Kidney epithelial cell (primary cell): ENCODE measurements at regions not wholly inside any gene's neighbourhood (a gene's known extent, or its start where the extent isn't known, plus 50 kb on each side); places are given as distances from the start of the nearest gene placed in this dataset.

Experiments used
- DNase-seq: peaks from one replicate; pipeline ENCODE4 v3.0.0-alpha.2; 2010; ENCODE audit warnings: low read depth
- H3K27me3 ChIP-seq: 2 replicates; pipeline ENCODE4 v1.6.0; 2011; ENCODE audit warnings: low read length; ENCODE audit not compliant: control insufficient read depth, insufficient read depth
- H3K36me3 ChIP-seq: 2 replicates; pipeline ENCODE4 v1.5.1; 2011; ENCODE audit warnings: low read length; ENCODE audit not compliant: control insufficient read depth, insufficient read depth
- H3K4me3 ChIP-seq: 2 replicates; pipeline ENCODE4 v1.5.1; 2011; ENCODE audit warnings: low read depth, mild to moderate bottlenecking, control low read depth, low read length
- CTCF ChIP-seq: IDR thresholded peaks from 2 replicates; pipeline ENCODE4 v1.5.1; 2011; ENCODE audit warnings: mild to moderate bottlenecking, moderate library complexity, low read length, control low read depth, inconsistent platforms; ENCODE audit not compliant: insufficient read depth, poor library complexity, severe bottlenecking

GRCh38 chr10:111539246-111539645 is 462.4 kb downstream of the ADRA2A start:
- Histone ChIP-seq H3K4me3 (no peak overlapping the region), H3K36me3 (no peaks in the 10 kb centered on the region), H3K27me3 (no peaks in the 10 kb centered on the region)
- no peak for TF ChIP-seq CTCF
- no peak for DNase-seq

GRCh38 chr10:111543854-111544253 is 467.0 kb downstream of the ADRA2A start:
- no peak for TF ChIP-seq CTCF

GRCh38 chr10:111545861-111546605 is 469.2 kb downstream of the ADRA2A start:
- no peak overlapping the region for H3K4me3 ChIP-seq
- no peaks in the 10 kb centered on the region for H3K36me3 ChIP-seq
- DNase-seq = no peak
- no peak for TF ChIP-seq CTCF
- H3K27me3 ChIP-seq = no peaks in the 10 kb centered on the region

More at GRCh38 chr10:111543854-111544253, 467.0 kb downstream of the ADRA2A start:
- DNase-seq = no peak
- Histone ChIP-seq H3K27me3 (no peaks in the 10 kb centered on the region), H3K4me3 (no peak overlapping the region), H3K36me3 (no peaks in the 10 kb centered on the region)

GRCh38 chr10:111548084-111548726 is 471.4 kb downstream of the ADRA2A start:
- no peak for TF ChIP-seq CTCF
- no peak overlapping the region for H3K4me3 ChIP-seq
- DNase-seq = no peak
- no peaks in the 10 kb centered on the region for H3K36me3 ChIP-seq
- no peaks in the 10 kb centered on the region for H3K27me3 ChIP-seq

- TF ChIP-seq CTCF = no peak
- no peak overlapping the region for H3K4me3 ChIP-seq
- no peaks in the 10 kb centered on the region for H3K36me3 ChIP-seq
- H3K27me3 ChIP-seq = no peaks in the 10 kb centered on the region
- no peak for DNase-seq
Measured at GRCh38 chr10:111551001-111551400, 474.2 kb downstream of the ADRA2A start.
